Naive thymus-derived CD4-positive, alpha-beta T cell (primary cell): ENCODE measurements at regions not wholly inside any gene's neighbourhood (a gene's known extent, or its start where the extent isn't known, plus 50 kb on each side); places are given as distances from the start of the nearest gene placed in this dataset.

Experiments used
- ATAC-seq: fragments of 150-1000 bp; cut with Tn5 transposase; 2 replicates; pipeline ENCODE4 v1.10.0; 2021; ENCODE audit warnings: mild to moderate bottlenecking, moderate library complexity
- CTCF ChIA-PET: fragments of 350-600 bp; sonication (Branson Sonifier 250); formaldehyde crosslinking; loops from one replicate; lab custom pipeline; 2021; ENCODE audit warnings: antibody characterized with exemption; lab: Charles Lee
- POLR2A ChIA-PET: fragments of 350-600 bp; sonication (Branson Sonifier 250); formaldehyde crosslinking; loops from one replicate; lab custom pipeline; 2021; ENCODE audit warnings: antibody characterized with exemption, inconsistent platforms; lab: Charles Lee
- DNase-seq, 9 donors: peaks; one replicate each; pipeline versions ENCODE4 v3.0.0 to v3.0.0-alpha.2; 2020 to 2022; ENCODE audit warnings: mixed read lengths in 1 of 9
- H3K27ac ChIP-seq: one replicate; pipeline ENCODE4 v1.7.0; 2013; ENCODE audit warnings: mild to moderate bottlenecking, low read depth, low read length, moderate library complexity
- H3K27me3 ChIP-seq, 2 donors: one replicate each; pipeline ENCODE4 v1.7.0; 2013; ENCODE audit warnings: low read length in 2 of 2, mild to moderate bottlenecking in 2 of 2, moderate library complexity in 2 of 2; ENCODE audit not compliant: control insufficient read depth in 2 of 2, insufficient read depth in 2 of 2
- H3K36me3 ChIP-seq, 3 experiments: 1 replicate in 2 of 3; 2 replicates in 1 of 3; pipeline ENCODE4 v1.7.0; 2013; ENCODE audit warnings: low read length in 3 of 3, mild to moderate bottlenecking in 3 of 3, moderate library complexity in 1 of 3; ENCODE audit not compliant: insufficient read depth in 3 of 3, control insufficient read depth in 2 of 3
- H3K4me1 ChIP-seq, 2 donors: one replicate each; pipeline ENCODE4 v1.7.0; 2013; ENCODE audit warnings: low read length in 2 of 2, mild to moderate bottlenecking in 2 of 2, moderate library complexity in 1 of 2; ENCODE audit not compliant: control insufficient read depth in 2 of 2, insufficient read depth in 2 of 2
- H3K4me3 ChIP-seq: 2 replicates; pipeline ENCODE4 v1.7.0; 2013; ENCODE audit warnings: mild to moderate bottlenecking, low read length
- H3K9me3 ChIP-seq, 3 experiments: 1 replicate in 2 of 3; 2 replicates in 1 of 3; pipeline ENCODE4 v1.7.0; 2013; ENCODE audit warnings: low read length in 3 of 3; ENCODE audit not compliant: control insufficient read depth in 2 of 3
- H3K27ac Mint-ChIP-seq, 9 donors: one replicate each; pipeline ENCODE4 v1.8.0; 2020 to 2022; ENCODE audit warnings: mixed read lengths in 9 of 9, mild to moderate bottlenecking in 8 of 9, moderate library complexity in 5 of 9, inconsistent platforms in 2 of 9
- H3K27me3 Mint-ChIP-seq, 5 donors: one replicate each; pipeline ENCODE4 v1.8.0; 2021 to 2022; ENCODE audit warnings: mixed read lengths in 5 of 5, mild to moderate bottlenecking in 1 of 5
- H3K36me3 Mint-ChIP-seq, 5 donors: one replicate each; pipeline ENCODE4 v1.8.0; 2020 to 2022; ENCODE audit warnings: mixed read lengths in 5 of 5, mild to moderate bottlenecking in 3 of 5, inconsistent platforms in 1 of 5
- H3K4me1 Mint-ChIP-seq, 7 donors: one replicate each; pipeline ENCODE4 v1.8.0; 2020 to 2022; ENCODE audit warnings: mixed read lengths in 7 of 7, mild to moderate bottlenecking in 3 of 7, inconsistent platforms in 1 of 7
- H3K4me3 Mint-ChIP-seq, 10 donors: one replicate each; pipeline ENCODE4 v1.8.0; 2020 to 2022; ENCODE audit warnings: mild to moderate bottlenecking in 10 of 10, mixed read lengths in 10 of 10, moderate library complexity in 6 of 10, inconsistent platforms in 2 of 10
- H3K9me3 Mint-ChIP-seq, 11 donors: one replicate each; pipeline ENCODE4 v1.8.0; 2020 to 2022; ENCODE audit warnings: mixed read lengths in 11 of 11, mild to moderate bottlenecking in 4 of 11, inconsistent platforms in 1 of 11, moderate library complexity in 1 of 11
- intact Hi-C, 2 donors: fragments of 100-400 bp; cut with micrococcal nuclease; formaldehyde crosslinking; loops; one replicate each; pipeline ENCODE4 v1.15.1; 2023

DNA sequence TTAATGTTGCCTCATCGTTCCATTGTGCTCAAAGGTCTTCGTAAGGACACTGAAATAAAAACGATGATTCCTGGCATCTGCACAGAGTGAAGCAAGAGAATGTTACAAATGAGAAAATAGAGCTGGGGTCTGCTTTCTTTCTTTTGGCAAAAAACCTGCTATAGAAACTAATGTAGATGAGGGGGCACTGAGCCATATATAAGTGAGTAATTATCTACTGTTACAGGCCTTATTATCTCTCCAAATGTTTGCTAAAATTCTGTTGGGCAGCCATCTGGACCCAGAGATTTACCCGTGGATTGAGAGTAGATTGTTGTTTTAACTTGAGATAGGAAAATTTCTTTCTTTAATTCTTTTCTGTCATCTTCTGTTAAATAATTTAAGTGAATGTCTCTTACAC is 472.5 kb upstream of the PIK3C3 start:
- H3K27ac Mint-ChIP-seq, result no peak overlapping the region
- POLR2A ChIA-PET, result no interaction called here
- H3K36me3 Mint-ChIP-seq, result no peaks in the 10 kb centered on the region
- CTCF ChIA-PET, result no interaction called here
- Histone ChIP-seq H3K36me3 (no peaks in the 10 kb centered on the region), H3K27me3 (no peaks in the 10 kb centered on the region), H3K4me3 (no peak overlapping the region), H3K4me1 (no peaks in the 10 kb centered on the region), H3K9me3 (no peaks in the 10 kb centered on the region), H3K27ac (no peak overlapping the region)
- H3K4me3 Mint-ChIP-seq, result no peak overlapping the region
- peaks cover 0 to 20% (median 3%) of the 10 kb centered on the region in 11 donors for H3K9me3 Mint-ChIP-seq
- H3K27me3 Mint-ChIP-seq, result no peaks in the 10 kb centered on the region
- ATAC-seq, result no peak
- DNase-seq, result no peak
- intact Hi-C loops, result no loop called here
- no peaks in the 10 kb centered on the region for H3K4me1 Mint-ChIP-seq

- no peak overlapping the region for H3K4me3 ChIP-seq
- no peaks in the 10 kb centered on the region for H3K36me3 ChIP-seq
- Mint-ChIP-seq H3K27ac (no peak overlapping the region), H3K9me3 (peaks cover 0 to 24% (median 5%) of the 10 kb centered on the region in 11 donors), H3K27me3 (no peaks in the 10 kb centered on the region), H3K4me3 (no peak overlapping the region), H3K4me1 (no peaks in the 10 kb centered on the region), H3K36me3 (no peaks in the 10 kb centered on the region)
- no peaks in the 10 kb centered on the region for H3K27me3 ChIP-seq
- ATAC-seq (no peak), DNase-seq (no peak)
- ChIA-PET CTCF (no interaction called here), POLR2A (no interaction called here)
- H3K4me1 ChIP-seq, result no peaks in the 10 kb centered on the region
- H3K9me3 ChIP-seq, result peaks cover 0 to 4% (median 0%) of the 10 kb centered on the region in 3 experiments
- intact Hi-C loops, result loop anchor here in 1 of 2 donors (10.0 kb wide), 1 partner anchor 48 kb away; no protein-coding TSS in a partner anchor
- no peak overlapping the region for H3K27ac ChIP-seq
Measured at GRCh38 chr18:41466436-41467160, 488.4 kb upstream of the PIK3C3 start.

DNA sequence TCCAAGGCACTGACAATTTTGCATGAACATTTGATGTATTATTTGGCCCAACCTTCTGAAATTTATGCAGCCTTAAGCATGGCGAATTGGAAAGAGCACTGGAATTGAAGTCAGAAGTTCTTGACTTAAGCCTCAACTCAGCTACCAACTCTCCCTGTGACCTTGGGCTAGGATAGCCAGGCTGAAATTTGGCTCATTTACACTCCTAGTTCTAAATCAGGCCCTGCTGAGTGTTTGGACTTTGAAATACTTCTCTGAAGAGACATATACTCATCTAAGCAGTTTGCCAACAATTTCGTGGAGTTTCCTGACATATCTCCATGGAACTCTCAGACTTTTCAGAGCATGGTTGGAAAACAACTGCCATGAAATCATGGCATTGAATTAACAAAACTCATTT is 489.6 kb upstream of the PIK3C3 start:
- Mint-ChIP-seq H3K36me3 (no peaks in the 10 kb centered on the region), H3K9me3 (peaks cover 0 to 30% (median 7%) of the 10 kb centered on the region in 11 donors), H3K27me3 (no peaks in the 10 kb centered on the region), H3K4me1 (no peaks in the 10 kb centered on the region), H3K27ac (no peak overlapping the region), H3K4me3 (no peak overlapping the region)
- CTCF ChIA-PET, result no interaction called here
- DNase-seq, result no peak
- no peak for ATAC-seq
- Histone ChIP-seq H3K36me3 (no peaks in the 10 kb centered on the region), H3K4me1 (no peaks in the 10 kb centered on the region), H3K27ac (no peak overlapping the region), H3K4me3 (no peak overlapping the region), H3K27me3 (no peaks in the 10 kb centered on the region), H3K9me3 (peaks cover 0 to 4% (median 0%) of the 10 kb centered on the region in 3 experiments)
- intact Hi-C loops, result loop anchor here in 1 of 2 donors (10.0 kb wide), 1 partner anchor 49 kb away; no protein-coding TSS in a partner anchor
- POLR2A ChIA-PET, result no interaction called here

DNA sequence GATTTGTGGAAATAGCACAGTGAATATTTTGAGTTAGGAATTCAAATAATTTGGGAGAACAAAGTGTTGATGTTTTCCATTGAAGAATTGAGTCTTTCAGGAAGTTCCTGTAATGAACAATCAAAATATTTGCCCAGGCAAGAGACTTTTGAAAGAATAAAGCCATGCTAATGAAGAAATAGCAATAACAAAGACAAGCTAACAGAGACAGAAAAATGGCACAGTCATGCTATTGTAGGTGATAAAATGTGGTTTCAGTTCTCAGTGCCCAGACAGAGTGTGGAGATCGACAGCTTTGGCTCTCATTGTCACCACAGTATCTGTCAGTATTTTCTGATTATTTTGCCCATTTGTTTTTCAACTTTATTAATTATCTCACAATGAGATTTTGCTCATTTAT is 490.8 kb upstream of the PIK3C3 start:
- Histone ChIP-seq H3K4me1 (no peaks in the 10 kb centered on the region), H3K36me3 (no peaks in the 10 kb centered on the region), H3K4me3 (no peak overlapping the region), H3K27me3 (no peaks in the 10 kb centered on the region), H3K27ac (no peak overlapping the region), H3K9me3 (peaks cover 0 to 4% (median 0%) of the 10 kb centered on the region in 3 experiments)
- peaks cover 0 to 30% (median 7%) of the 10 kb centered on the region in 11 donors for H3K9me3 Mint-ChIP-seq
- H3K36me3 Mint-ChIP-seq, result no peaks in the 10 kb centered on the region
- H3K4me1 Mint-ChIP-seq, result no peaks in the 10 kb centered on the region
- CTCF ChIA-PET, result no interaction called here
- H3K4me3 Mint-ChIP-seq, result no peak overlapping the region
- DNase-seq, result no peak
- H3K27me3 Mint-ChIP-seq, result no peaks in the 10 kb centered on the region
- intact Hi-C loops, result loop anchor here in 1 of 2 donors (10.0 kb wide), 1 partner anchor 51 kb away; no protein-coding TSS in a partner anchor
- no peak overlapping the region for H3K27ac Mint-ChIP-seq
- POLR2A ChIA-PET, result no interaction called here
- no peak for ATAC-seq

GRCh38 chr18:41462946-41463345 is 492.1 kb upstream of the PIK3C3 start:
- Mint-ChIP-seq H3K27ac (no peak overlapping the region), H3K4me3 (no peak overlapping the region), H3K9me3 (peaks cover 0 to 30% (median 7%) of the 10 kb centered on the region in 11 donors), H3K27me3 (no peaks in the 10 kb centered on the region), H3K4me1 (no peaks in the 10 kb centered on the region), H3K36me3 (no peaks in the 10 kb centered on the region)
- Histone ChIP-seq H3K4me1 (no peaks in the 10 kb centered on the region), H3K27me3 (no peaks in the 10 kb centered on the region), H3K27ac (no peak overlapping the region), H3K9me3 (peaks cover 0 to 4% (median 0%) of the 10 kb centered on the region in 3 experiments), H3K36me3 (no peaks in the 10 kb centered on the region), H3K4me3 (no peak overlapping the region)
- CTCF ChIA-PET, result no interaction called here
- POLR2A ChIA-PET, result no interaction called here
- intact Hi-C loops, result loop anchor here in 1 of 2 donors (10.0 kb wide), 1 partner anchor 52 kb away; no protein-coding TSS in a partner anchor
- no peak for ATAC-seq
- DNase-seq, result no peak

DNA sequence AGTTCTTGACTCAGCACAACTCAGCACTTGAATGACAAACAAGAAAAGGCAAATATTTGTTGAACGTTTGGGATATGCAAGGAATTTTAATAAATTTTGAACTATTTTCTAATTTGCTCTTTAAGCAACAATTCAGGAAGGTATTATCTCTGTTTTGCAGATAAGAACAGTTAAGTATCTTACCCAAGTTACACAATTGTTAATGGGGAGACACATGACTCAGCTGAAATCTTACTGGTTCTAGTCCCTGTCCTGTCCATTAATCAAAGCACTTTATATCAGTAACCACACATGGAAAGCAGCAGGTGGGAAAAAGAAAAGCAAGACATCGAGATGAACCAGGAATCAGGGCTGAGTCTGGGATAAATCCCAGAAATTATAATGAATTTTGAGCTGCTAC is 493.9 kb upstream of the PIK3C3 start:
- H3K27me3 Mint-ChIP-seq, result no peaks in the 10 kb centered on the region
- peaks cover 0 to 21% (median 4%) of the 10 kb centered on the region in 11 donors for H3K9me3 Mint-ChIP-seq
- H3K27ac Mint-ChIP-seq, result no peak overlapping the region
- no peak overlapping the region for H3K27ac ChIP-seq
- H3K9me3 ChIP-seq, result peaks cover 0 to 3% (median 0%) of the 10 kb centered on the region in 3 experiments
- no peaks in the 10 kb centered on the region for H3K4me1 ChIP-seq
- H3K4me3 Mint-ChIP-seq, result no peak overlapping the region
- no peaks in the 10 kb centered on the region for H3K36me3 ChIP-seq
- H3K36me3 Mint-ChIP-seq, result no peaks in the 10 kb centered on the region
- H3K27me3 ChIP-seq, result no peaks in the 10 kb centered on the region
- H3K4me1 Mint-ChIP-seq, result no peaks in the 10 kb centered on the region
- ChIA-PET POLR2A (no interaction called here), CTCF (no interaction called here)
- ATAC-seq (no peak), DNase-seq (no peak)
- intact Hi-C loops, result loop anchor here in 1 of 2 donors (10.0 kb wide), 1 partner anchor 54 kb away; no protein-coding TSS in a partner anchor
- H3K4me3 ChIP-seq, result no peak overlapping the region

DNA sequence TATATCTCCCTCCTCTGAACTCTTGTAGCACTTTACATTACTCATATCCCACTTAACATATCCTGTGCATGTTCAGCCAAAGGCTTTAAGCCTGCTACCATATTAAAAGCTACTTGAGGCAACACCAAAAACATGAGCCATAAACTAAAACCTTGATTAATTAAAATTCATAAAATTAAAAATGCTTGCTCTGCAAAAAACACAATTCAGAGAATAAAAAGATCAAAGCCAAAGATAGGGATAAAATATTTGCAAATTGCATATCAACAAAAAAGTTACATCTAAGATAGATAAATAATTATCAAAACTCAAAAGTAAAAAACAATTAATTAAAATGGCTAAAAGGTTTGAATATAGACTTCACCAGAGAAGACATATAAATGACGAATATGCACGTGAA is 495.4 kb upstream of the PIK3C3 start:
- DNase-seq (no peak), ATAC-seq (no peak)
- no peaks in the 10 kb centered on the region for H3K27me3 Mint-ChIP-seq
- no peaks in the 10 kb centered on the region for H3K9me3 ChIP-seq
- H3K4me1 ChIP-seq, result no peaks in the 10 kb centered on the region
- H3K4me3 ChIP-seq, result no peak overlapping the region
- no peak overlapping the region for H3K4me3 Mint-ChIP-seq
- no peaks in the 10 kb centered on the region for H3K4me1 Mint-ChIP-seq
- H3K9me3 Mint-ChIP-seq, result peaks cover 0 to 22% (median 2%) of the 10 kb centered on the region in 11 donors
- no peaks in the 10 kb centered on the region for H3K36me3 ChIP-seq
- no peaks in the 10 kb centered on the region for H3K36me3 Mint-ChIP-seq
- CTCF ChIA-PET, result no interaction called here
- H3K27ac ChIP-seq, result no peak overlapping the region
- no peak overlapping the region for H3K27ac Mint-ChIP-seq
- POLR2A ChIA-PET, result no interaction called here
- no peaks in the 10 kb centered on the region for H3K27me3 ChIP-seq
- intact Hi-C loops, result loop anchor here in 1 of 2 donors (10.0 kb wide), 1 partner anchor 55 kb away; no protein-coding TSS in a partner anchor
